HCT116 (cell line): ENCODE measurements at regions not wholly inside any gene's neighbourhood (a gene's known extent, or its start where the extent isn't known, plus 50 kb on each side); places are given as distances from the start of the nearest gene placed in this dataset.
"Not testable (repeated sequence)": the region's sequence is repeated elsewhere in the genome, so short reads cannot be mapped to it uniquely, and the experiment has no call there.

Experiments
- ATAC-seq: fragments of 200-7000 bp; cut with Tn5 transposase; 2 replicates; pipeline ENCODE4 v1.9.1; 2020; ENCODE audit warnings: mild to moderate bottlenecking, moderate library complexity
- BruUV-seq: library from RNA; stranded (reverse); fragments of 400-500 nt; replicated peaks from 2 replicates; lab custom pipeline; 2021; lab: Mats Ljungman, UMichigan
- CTCF ChIA-PET: fragments of 300-600 bp; sonication (Branson Sonifier 250); formaldehyde crosslinking; loops from one replicate; lab custom pipeline; 2021; ENCODE audit warnings: antibody characterized with exemption; lab: Charles Lee
- POLR2A ChIA-PET: fragments of 300-600, 350-600 bp; sonication (Branson Sonifier 250); formaldehyde crosslinking; loops from one replicate; lab custom pipeline; 2021; ENCODE audit warnings: antibody characterized with exemption; lab: Charles Lee
- RAD21 ChIA-PET, 2 experiments: fragments of 300-600 bp; sonication (Branson Sonifier 250); formaldehyde crosslinking; loops; one replicate each; lab custom pipeline; 2023; ENCODE audit warnings: low total read pairs in 2 of 2; ENCODE audit not compliant: uncharacterized antibody in 2 of 2, unreplicated experiment in 2 of 2, low non-redundant PET in 1 of 2; lab: Charles Lee
- DNase-seq: peaks from one replicate; pipeline ENCODE4 v3.0.0-alpha.2; 2010; ENCODE audit warnings: low read depth, low spot score
- H2AFZ ChIP-seq: fragments of 200-600 bp; shearing (Covaris generic), sonication (generic); 2 replicates; pipeline ENCODE4 v1.6.1; 2017; ENCODE audit warnings: low read depth, mixed run types, mixed read lengths, antibody characterized with exemption, low read length; ENCODE audit not compliant: poor library complexity, severe bottlenecking
- H3K27ac ChIP-seq: 2 replicates; pipeline ENCODE4 v1.5.1; 2012; ENCODE audit warnings: low read depth, low read length
- H3K27me3 ChIP-seq: fragments of 200-600 bp; sonication (generic); 2 replicates; pipeline ENCODE4 v1.6.1; 2016; ENCODE audit warnings: mixed run types, low read length, mixed read lengths; ENCODE audit not compliant: insufficient read depth
- H3K36me3 ChIP-seq, 2 experiments: fragments of 200-500 bp in 1 of 2; fragments of 200-600 bp in 1 of 2; sonication (Bioruptor generic) in 1 of 2; sonication (generic) in 1 of 2; 2 replicates each; pipeline versions ENCODE4 v1.5.1 to v1.6.1; 2014 to 2016; ENCODE audit warnings: low read length in 2 of 2, inconsistent platforms in 1 of 2, mixed read lengths in 1 of 2, mixed run types in 1 of 2; ENCODE audit not compliant: insufficient read depth in 2 of 2, control insufficient read depth in 1 of 2
- H3K4me1 ChIP-seq, 2 experiments: fragments of 200-600 bp in 1 of 2; sonication (generic) in 1 of 2; 2 replicates each; pipeline versions ENCODE4 v1.5.1 to v1.6.1; 2012 to 2017; ENCODE audit warnings: low read length in 2 of 2, inconsistent platforms in 1 of 2, mild to moderate bottlenecking in 1 of 2, mixed read lengths in 1 of 2, mixed run types in 1 of 2, moderate library complexity in 1 of 2; ENCODE audit not compliant: insufficient read depth in 2 of 2, control insufficient read depth in 1 of 2
- H3K4me2 ChIP-seq: fragments of 200-600 bp; sonication (generic); 2 replicates; pipeline ENCODE4 v1.6.1; 2017; ENCODE audit warnings: mixed run types, low read length, mixed read lengths
- H3K4me3 ChIP-seq, 2 experiments: fragments of 200-600 bp in 1 of 2; sonication (generic) in 1 of 2; replicated peaks in 1 of 2; 2 replicates each; pipeline ENCODE4 v1.5.1; 2011 to 2016; ENCODE audit warnings: low read length in 2 of 2, control low read depth in 1 of 2, low read depth in 1 of 2, mild to moderate bottlenecking in 1 of 2, mixed read lengths in 1 of 2, mixed run types in 1 of 2
- H3K79me2 ChIP-seq: fragments of 200-600 bp; sonication (generic); 2 replicates; pipeline ENCODE4 v1.6.1; 2017; ENCODE audit warnings: mild to moderate bottlenecking, mixed run types, low read length, moderate library complexity, mixed read lengths; ENCODE audit not compliant: insufficient read depth
- H3K9ac ChIP-seq: fragments of 200-600 bp; sonication (generic); 2 replicates; pipeline ENCODE4 v1.6.1; 2016; ENCODE audit warnings: low read length, mixed read lengths
- H3K9me2 ChIP-seq: fragments of 200-600 bp; sonication (generic), shearing (Covaris generic); 2 replicates; pipeline ENCODE4 v1.6.1; 2017; ENCODE audit warnings: mixed run types, mild to moderate bottlenecking, moderate library complexity; ENCODE audit not compliant: insufficient read depth
- H3K9me3 ChIP-seq, 2 experiments: fragments of 200-500 bp in 1 of 2; fragments of 200-600 bp in 1 of 2; sonication (Bioruptor generic) in 1 of 2; sonication (generic) in 1 of 2; 2 replicates each; pipeline ENCODE4 v1.6.1; 2014 to 2017; ENCODE audit warnings: low read length in 2 of 2, mixed read lengths in 2 of 2, inconsistent platforms in 1 of 2, low read depth in 1 of 2, mild to moderate bottlenecking in 1 of 2, mixed run types in 1 of 2, moderate library complexity in 1 of 2; ENCODE audit not compliant: control insufficient read depth in 1 of 2, insufficient read depth in 1 of 2
- H4K20me1 ChIP-seq: fragments of 200-600 bp; sonication (generic), shearing (Covaris generic); 2 replicates; pipeline ENCODE4 v1.6.1; 2017; ENCODE audit warnings: mixed run types, mild to moderate bottlenecking, moderate library complexity; ENCODE audit not compliant: insufficient read depth
- RAD21 ChIP-seq: IDR thresholded peaks from 2 replicates; pipeline ENCODE4 v1.6.1; 2012; ENCODE audit warnings: low read depth, mild to moderate bottlenecking
- intact Hi-C: fragments of 100-400 bp; cut with micrococcal nuclease; formaldehyde crosslinking; loops from 2 replicates; pipeline ENCODE4 v1.10.0; 2022
- TF ChIP-seq, protein P1 (sequence below), 3 experiments: fragments of 200-600 bp in 1 of 3; sonication (generic) in 1 of 3; IDR thresholded peaks in 2 of 3; conservative IDR thresholded peaks in 1 of 3; 2 replicates each; pipeline ENCODE4 v1.5.1; 2012 to 2017; ENCODE audit warnings: low read depth in 2 of 3, low read length in 2 of 3, antibody characterized with exemption in 1 of 3, borderline replicate concordance in 1 of 3, control low read depth in 1 of 3, mild to moderate bottlenecking in 1 of 3, mixed read lengths in 1 of 3, mixed run types in 1 of 3, moderate library complexity in 1 of 3; ENCODE audit not compliant: insufficient read depth in 1 of 3

DNA sequence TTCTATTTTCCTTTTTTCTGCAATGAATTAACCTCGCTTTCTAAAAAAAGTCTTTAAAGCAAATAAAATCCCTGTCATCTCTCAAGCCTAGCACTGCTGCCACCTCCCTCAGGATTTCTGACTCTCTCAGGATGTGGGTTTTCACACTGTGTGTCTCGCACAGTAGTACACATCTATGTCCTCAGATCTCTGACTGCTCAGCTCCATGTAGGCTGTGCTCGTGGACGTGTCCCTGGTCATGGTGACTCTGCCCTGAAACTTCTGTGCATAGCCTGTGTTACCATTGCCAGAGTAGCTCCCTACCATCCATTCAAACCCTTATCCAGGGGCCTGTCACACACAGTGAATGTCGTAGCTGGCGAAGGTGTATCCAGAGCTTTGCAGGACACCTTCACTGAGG, 619.3 kb downstream of the TMEM121 start:
- H3K4me1 ChIP-seq, H3K9me3 ChIP-seq, intact Hi-C loops, CTCF ChIA-PET, ATAC-seq, DNase-seq, H3K4me3 ChIP-seq, H3K27ac ChIP-seq, BruUV-seq, H3K36me3 ChIP-seq, H3K79me2 ChIP-seq, RAD21 ChIA-PET, H3K27me3 ChIP-seq, H2AFZ ChIP-seq, H3K9me2 ChIP-seq, H3K4me2 ChIP-seq, POLR2A ChIA-PET, H4K20me1 ChIP-seq, H3K9ac ChIP-seq: not testable (repeated sequence)

DNA sequence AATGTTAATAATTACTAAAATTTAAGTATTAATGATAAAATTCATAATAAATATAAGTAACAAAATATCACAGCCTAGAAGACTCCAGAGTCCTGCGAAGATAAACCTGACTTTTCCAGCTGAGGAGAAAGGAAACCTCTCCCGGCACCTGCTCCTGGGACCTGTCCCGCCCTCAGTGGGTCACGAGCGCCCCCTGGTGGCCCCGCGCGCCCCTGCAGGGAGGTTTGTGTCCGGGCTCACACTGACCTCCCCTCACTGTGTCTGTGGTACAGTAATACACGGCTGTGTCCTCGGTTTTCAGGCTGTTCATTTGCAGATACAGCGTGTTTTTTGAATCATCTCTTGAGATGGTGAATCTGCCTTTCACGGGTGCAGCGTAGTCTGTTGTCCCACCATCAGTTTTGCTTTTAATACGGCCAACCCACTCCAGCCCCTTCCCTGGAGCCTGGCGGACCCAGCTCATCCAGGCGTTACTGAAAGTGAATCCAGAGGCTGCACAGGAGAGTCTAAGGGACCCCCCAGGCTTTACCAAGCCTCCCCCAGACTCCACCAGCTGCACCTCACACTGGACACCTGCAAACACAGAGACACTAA, 627.1 kb downstream of the TMEM121 start:
- POLR2A ChIA-PET, H3K9ac ChIP-seq, H3K9me2 ChIP-seq, H3K4me2 ChIP-seq, H3K79me2 ChIP-seq, H3K27me3 ChIP-seq, H2AFZ ChIP-seq, DNase-seq, H3K4me1 ChIP-seq, H3K4me3 ChIP-seq, H4K20me1 ChIP-seq, CTCF ChIA-PET, H3K36me3 ChIP-seq, H3K27ac ChIP-seq, ATAC-seq, BruUV-seq, RAD21 ChIA-PET, H3K9me3 ChIP-seq: not testable (repeated sequence)
- intact Hi-C loops: loop anchor here (10.0 kb wide), 1 partner anchor 619 kb away; no protein-coding TSS in a partner anchor
- TF ChIP-seq RAD21: peak; percentile 51
- TF ChIP-seq, protein P1, sequence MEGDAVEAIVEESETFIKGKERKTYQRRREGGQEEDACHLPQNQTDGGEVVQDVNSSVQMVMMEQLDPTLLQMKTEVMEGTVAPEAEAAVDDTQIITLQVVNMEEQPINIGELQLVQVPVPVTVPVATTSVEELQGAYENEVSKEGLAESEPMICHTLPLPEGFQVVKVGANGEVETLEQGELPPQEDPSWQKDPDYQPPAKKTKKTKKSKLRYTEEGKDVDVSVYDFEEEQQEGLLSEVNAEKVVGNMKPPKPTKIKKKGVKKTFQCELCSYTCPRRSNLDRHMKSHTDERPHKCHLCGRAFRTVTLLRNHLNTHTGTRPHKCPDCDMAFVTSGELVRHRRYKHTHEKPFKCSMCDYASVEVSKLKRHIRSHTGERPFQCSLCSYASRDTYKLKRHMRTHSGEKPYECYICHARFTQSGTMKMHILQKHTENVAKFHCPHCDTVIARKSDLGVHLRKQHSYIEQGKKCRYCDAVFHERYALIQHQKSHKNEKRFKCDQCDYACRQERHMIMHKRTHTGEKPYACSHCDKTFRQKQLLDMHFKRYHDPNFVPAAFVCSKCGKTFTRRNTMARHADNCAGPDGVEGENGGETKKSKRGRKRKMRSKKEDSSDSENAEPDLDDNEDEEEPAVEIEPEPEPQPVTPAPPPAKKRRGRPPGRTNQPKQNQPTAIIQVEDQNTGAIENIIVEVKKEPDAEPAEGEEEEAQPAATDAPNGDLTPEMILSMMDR (IDR thresholded peaks at IDR 0.05 in 2 of 3, conservative IDR thresholded peaks at IDR 0.05 in 1 of 3; ENCODE audit: borderline replicate concordance in 1 of 3, insufficient read depth in 1 of 3, low read depth in 2 of 3, low read length in 2 of 3): peak; percentile 43 to 79 (median 58); a peak in 5 of 6 replicates
